GM19467 (cell line): ENCODE measurements at regions not wholly inside any gene's neighbourhood (a gene's known extent, or its start where the extent isn't known, plus 50 kb on each side); places are given as distances from the start of the nearest gene placed in this dataset.

Experiments
- ATAC-seq: cut with Tn5 transposase; IDR thresholded peaks from one replicate; pipeline ENCODE4 v1.9.1; 2021; ENCODE audit warnings: mild to moderate bottlenecking, moderate library complexity; ENCODE audit not compliant: unreplicated experiment

DNA sequence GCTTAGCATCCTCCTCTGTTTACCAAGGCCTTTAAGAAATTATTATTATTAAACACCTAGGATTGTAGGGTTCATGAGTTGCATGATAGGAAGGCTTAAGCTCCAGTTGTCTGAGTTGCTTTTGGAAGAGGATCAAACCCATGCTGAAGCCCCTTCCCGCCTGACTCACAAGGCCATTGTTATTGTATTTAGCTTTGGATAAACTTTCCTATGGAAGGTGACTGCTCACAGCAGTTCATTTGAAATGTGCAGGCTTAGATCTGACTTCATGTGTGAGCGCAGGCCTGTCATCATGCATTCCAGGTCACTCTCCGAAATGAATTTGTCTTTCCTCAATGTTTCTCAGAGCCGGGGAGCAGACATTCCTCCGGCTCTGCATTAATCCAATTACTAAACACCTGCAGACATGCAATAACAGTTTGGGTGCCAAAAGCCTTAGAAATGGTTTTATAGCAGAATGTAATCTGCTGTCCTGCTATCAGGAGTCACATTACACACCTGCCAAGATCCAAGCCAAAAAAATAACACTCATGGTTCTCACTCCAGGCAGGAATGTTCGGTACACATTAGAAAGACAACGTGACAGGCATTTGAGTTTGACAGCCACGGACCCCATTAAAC, 119.9 kb downstream of the OSR1 start:
- ATAC-seq, result no peak

DNA sequence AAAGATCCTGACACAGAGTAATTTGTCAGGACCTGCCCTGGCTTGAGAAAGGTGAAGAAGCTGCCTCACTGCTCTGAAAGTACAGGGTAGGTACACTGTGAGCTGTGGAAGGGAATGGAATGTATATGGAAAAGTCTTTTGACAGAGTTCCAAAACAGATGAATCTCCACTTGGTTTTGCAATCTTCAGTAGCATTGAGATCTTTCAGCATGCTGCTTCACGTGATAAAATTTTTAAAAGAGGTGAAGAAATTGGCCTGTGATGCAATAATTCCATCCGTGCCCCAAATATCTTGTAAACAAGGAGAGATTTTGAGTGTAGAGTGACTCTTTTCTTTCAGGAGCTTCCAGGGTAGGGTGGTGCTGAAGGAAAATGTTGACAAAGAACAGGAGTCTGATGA, 123.1 kb downstream of the OSR1 start:
- ATAC-seq, result no peak

DNA sequence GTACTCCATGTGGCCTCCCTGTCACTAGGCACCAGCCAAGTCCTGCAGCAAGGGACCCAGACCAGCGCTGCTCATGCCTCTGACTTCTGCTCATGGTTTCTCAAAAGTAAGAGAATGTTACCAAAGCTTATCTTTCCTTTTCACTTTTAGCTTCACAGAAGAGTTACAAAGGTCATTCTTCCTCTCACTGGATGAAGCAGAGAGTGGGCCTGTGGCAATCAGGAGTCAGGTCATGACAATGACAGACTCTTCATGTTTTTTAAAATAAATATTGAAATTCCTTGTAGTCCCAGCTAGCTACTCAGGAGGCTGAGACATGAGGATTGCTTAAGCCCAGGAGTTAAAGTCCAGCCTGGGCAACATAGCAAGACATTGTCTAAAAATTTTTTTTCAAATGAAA, 126.1 kb downstream of the OSR1 start:
- no peak for ATAC-seq

DNA sequence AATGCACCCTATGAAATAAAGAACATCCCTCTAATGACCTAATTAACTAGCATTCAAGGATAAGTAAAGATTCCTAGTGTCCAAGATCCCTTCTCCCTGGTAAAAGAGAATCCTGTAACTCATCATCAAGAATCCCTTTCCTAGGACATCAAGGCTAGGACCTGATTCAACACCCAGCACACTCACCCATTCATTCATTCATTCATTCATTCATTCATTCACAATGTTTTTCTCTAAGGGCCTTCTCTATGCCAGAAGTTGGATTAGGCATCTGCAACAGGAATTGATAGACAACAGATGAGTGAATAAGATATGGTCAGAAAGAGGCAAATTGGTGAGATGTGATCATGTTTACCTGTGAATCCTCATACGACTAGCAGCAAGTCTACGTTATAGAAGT, 126.8 kb downstream of the OSR1 start:
- ATAC-seq, result no peak

DNA sequence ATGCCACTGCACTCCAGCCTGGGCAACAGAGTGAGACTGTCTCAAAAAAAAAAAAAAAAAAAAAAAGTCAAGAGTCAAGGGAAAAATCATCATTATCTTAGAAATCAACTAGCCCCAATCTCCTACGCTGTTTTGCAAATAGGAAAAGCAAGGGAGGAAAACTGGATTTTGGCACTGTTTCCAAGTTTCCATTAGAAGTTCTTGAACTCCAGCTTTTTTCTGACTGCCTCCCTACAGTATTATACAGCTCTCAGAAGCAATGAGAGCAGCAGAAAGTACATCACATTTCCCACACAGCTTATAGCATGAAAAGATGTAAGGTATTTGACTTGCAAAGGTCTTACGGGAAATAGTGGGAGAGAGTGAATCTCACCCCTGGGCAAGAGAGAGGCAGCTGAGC, 127.8 kb downstream of the OSR1 start:
- no peak for ATAC-seq

DNA sequence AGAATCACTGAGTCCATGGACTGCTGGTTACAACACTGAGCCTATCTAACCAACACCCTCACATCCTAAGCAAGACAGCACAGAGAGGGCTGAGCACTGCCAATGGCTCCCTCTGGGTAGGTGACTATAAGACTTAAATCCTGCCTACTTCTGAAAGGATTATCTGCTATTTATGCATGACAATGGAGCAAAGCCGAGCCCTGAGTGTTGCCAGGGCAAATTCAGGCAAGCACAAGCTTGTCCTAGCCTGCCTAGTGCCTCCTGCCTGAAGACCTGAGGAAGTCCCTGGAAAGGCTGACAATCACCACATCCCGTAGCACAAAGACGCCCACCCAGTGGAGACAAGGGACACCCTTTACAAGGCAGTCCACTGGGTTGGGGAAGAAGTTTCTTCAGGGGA, 129.7 kb downstream of the OSR1 start:
- no peak for ATAC-seq

DNA sequence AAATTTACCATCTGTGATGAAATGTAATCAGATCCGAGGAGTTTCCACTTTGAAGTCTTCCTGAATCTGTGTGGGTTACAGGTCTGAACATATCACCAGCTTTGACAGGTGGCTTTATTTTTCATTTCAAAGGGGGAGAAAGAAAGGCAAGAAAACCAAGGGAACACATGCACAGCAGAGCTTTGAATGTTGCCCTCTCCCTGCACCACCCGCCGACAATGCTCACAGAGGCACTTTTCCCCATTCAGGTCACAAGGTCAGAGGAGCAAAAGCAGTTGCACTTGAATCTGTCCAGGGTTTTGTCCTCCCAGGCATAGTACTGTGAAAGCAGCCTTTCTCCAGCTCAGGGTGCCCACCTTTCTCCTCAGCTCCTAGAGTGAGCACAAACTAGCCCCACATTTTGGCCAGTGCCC, 130.2 kb downstream of the OSR1 start:
- no peak for ATAC-seq

DNA sequence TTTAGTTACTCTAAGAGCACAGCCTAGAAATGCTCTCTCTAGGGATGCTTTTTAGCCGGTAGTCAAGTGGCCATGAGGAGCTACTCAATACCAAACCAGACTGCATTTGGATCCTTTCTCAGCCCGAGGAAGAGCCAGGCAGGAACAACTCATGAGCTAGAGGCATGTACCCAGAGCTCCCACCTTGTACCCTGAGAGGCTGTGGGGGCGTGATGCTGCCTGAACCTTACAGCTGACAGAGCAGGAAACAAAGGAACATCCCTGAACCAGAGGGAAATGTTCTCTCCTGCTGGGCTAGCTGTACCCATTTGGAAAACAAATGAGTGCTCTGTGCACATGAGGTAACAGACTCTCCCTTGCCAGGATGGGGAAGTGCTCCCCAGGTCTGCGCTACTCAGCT, 131.6 kb downstream of the OSR1 start:
- ATAC-seq, result no peak

DNA sequence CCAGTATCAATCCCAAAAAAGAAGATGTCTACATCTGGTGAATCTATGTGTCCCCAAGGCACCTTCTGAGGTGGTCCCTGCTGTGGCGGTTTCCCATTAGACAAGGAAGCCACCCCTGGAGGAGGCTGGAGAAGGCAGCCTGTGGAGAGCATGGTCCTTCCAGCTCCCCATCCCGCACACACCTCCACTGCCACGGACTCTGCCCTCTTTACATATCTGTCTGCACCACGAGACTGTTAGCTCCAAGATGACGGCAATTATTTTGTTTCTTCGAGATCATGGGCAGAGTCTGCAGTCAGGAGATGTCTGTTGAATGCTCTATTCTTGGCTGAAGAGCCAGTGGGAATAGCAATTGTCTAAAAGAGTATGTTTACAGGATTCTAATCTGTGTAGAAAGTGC, 132.0 kb downstream of the OSR1 start:
- ATAC-seq, result no peak

DNA sequence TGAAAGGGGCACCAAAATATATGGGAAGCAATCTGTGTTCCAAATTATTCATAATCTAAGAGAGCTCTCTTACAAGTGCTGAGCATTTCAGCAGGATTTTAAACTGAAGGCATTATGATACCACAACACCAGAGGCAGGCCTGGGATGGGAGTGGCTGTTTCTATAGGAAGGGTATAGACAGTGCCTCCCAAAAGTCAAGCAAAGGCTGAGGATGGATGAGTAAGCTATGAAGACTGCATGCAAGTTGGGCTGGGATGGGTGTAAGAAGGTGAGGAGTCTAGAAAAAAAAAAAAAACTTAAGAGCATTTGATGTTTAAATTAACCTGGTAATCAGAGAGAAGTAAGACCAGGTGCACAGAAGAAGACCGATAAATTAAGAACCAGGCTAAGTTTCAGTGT, 132.5 kb downstream of the OSR1 start:
- ATAC-seq, result no peak

DNA sequence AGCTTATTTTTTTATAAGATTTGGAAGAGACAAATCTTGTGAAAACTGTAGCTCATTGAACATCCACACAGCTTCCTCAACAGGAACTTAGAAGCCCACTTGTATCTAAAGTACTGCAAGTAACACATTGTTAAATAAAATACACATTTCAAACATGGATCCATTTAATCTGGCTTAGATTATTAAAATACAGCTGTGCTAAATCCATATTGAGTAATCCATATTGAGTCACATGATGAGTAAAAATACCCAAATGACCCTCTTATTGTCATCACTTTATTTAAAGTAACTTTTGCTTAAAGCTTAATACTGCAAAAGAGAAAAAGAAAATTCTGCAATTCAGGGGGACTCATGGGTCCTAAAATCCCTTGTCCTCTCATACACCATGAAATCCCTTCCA, 133.3 kb downstream of the OSR1 start:
- no peak for ATAC-seq

DNA sequence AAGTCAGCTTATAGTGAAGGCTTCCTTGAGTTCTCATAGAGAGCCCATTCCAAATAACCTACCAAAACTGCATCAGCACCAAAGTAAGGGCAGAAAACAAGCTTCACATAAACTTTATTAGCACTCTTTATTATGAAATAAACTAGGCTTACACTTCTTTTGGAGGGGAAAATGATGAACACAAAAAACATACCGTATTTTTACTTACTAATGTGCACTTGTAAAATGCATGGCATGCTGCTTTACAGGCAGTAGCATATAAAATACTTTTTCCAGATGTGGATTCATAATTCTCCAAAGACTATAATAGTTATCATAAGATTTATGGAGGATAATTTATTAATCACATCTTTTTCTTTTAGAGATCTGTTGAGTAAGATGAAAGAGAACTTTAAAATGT, 133.9 kb downstream of the OSR1 start:
- no peak for ATAC-seq

DNA sequence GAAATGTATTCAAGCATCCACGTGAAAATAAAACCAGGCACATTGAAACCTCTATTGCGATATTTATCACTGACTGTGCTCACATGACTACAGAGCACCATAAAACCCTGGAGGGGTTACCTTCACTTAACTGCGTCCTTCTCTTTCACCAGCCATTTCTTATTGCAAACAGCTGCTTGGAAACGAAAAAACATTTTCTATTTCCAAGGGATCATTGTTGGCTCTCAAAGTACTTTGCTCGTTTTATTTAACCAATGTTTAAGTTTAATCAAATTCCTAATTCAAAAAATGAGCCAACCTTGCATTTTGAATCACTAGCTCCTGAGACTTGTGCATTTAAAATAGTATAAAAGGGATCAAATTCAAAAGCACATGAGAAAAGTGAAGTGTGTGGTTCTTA, 134.4 kb downstream of the OSR1 start:
- no peak for ATAC-seq

DNA sequence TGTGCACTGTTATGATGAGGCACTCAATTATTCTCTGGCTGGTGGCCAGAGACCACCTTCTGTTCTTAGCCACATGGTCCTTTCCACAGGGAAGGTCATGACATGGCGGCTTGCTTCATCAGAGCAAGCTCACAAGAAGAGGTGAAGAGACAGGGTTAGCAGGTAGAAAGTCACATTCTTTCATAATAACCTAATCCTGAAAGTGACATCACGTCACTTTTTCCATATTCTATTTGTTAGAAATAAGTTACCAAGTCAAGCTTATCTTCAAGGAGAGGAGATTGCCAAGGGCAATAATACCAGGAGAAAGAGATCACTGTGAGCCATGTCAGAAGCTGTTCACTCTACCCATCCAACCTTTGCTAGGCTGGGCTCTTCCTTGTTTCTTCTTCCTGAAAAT, 139.4 kb downstream of the OSR1 start:
- no peak for ATAC-seq

DNA sequence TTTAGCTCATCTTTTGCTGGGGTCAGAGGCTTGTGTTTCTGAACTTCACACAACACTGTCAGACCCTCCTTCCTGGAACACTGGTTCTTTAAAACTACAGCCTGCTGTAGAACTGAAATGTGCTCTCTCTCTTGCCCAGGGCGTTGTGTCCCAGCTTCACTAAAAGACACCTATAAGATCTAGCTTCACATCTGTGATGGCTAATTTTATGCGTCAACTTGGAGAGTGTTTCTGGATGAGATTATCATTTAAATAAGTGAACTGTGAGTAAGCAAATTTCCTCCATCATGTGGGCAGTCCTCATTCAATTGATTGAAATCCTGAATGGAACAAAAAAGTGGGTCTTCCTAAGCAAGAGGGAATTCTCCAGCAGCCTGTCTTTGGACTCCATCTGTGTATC, 140.3 kb downstream of the OSR1 start:
- ATAC-seq, result no peak

DNA sequence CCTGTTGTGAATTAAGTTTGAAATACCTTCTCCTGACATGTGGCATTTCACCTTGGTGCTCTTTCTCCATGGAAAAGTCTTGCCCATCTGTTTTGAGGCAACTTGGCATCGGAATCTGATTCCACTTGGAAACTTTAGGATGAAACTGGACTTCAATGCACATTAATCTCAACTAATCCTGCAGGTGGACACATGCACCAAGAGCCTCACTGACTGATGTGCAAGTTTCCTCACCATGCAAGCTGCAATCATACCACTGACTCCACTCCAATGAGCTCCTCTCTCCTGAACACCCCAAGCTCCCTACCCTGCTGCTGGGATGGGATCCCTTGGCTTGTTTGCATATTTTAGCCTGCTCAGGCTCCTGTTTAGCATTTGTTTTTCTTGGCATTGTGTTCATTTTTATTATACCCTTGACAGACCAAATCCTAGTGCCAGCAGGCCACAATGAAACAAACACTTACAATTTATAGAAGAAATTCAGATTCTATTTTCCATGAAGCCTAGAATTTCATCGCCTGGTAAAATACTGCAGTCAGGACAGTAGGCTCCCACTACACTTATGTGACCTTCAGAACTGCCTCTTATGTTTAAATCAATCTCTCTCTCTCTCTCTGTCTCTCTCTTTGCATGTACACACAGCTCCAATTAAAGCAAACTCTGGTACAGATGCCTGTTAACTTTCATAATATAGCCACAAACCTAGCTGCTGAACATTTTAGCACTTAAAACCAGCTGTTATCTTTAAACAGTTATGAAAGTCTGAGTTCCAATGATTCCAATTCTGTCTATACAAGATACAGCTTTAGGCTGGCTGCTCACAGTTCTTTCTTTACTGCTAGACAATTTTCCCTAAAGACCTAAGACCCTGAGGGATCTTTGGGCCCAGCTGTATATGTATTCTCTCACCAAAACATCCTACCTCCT, 141.5 kb downstream of the OSR1 start:
- ATAC-seq, result no peak

DNA sequence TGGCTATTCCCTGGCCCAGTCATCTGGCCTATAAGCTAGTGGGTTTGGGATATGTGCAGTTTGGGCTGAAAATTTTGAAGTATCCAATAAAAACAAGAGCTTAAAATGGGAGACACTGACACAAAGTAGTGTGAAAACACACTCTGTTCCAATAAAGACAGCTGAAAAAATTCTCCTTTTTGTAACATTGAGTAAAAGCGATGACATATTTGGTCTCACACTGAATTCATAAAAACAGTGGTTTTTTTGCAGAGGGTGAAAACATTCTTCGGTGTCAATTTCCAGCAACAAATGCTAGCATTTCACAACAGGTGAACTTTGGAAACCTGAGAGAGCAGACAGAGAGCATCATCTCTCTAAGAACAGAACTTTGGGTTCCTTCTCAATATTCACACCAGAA, 142.2 kb downstream of the OSR1 start:
- ATAC-seq, result no peak

DNA sequence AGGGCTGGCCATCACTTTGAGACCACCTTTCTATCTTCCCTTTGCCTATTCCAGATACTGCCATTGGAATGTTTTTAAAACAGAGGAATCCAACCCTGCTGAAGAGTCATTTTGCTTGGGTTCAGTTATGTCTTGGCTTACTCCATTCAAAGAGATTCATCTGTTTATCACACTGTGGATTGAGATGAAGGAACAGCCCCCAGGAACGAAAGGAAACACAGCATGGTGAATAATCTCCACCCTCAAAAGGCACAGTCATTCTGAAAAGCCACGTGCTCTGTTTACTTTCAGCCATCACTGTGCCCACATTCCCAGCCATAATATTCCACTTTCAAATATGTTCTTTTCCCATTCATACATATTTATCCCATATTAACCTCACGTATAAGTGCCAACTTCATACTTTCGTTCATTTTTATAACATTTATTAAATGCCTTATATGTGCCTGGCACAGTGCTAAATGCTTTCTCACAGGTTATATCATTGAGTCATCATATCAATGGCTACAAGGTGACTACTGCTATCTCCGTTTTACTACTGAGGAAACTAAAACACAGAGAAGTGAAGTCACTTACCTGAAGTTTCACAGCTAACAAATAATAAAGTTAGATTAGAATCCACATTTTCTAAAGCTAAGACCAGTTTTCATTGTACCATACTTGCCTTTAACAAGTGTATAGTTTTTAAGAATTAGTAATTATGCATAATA, 143.6 kb downstream of the OSR1 start:
- ATAC-seq, result no peak

DNA sequence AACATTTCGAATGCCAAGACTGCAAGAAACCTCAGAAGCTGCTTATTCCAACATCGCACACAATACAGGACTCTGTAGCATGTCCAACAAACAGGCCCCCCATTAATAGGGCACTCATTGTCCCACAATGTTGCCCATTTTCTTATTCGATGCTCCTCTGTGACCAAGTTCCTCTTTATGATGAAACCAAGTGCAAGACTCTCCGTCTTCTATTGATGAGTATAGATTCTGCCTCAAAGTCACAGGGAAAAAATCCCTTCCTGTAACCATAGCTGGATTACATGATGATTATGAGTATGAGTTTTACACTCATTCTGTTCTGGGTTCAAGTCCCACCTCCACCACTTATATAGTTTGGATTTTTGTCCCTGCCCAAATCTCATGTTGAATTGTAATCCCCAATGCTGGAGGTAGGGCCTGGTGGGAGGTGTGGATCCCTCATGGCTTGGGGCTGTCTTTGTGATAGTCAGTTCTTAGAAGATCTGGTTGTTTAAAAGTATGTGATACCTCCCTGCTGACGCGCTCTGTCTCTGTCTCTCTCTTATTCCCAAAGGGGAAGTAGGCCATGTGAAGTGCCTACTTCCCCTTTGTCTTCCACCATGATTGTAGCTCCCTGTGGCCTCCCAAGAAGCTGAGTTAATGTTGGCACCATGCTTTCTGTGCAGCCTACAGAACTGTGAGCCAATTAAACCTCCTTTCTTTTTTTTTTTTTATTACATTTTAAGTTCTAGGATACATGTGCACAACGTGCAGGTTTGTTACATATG, 148.7 kb downstream of the OSR1 start:
- ATAC-seq, result no peak

DNA sequence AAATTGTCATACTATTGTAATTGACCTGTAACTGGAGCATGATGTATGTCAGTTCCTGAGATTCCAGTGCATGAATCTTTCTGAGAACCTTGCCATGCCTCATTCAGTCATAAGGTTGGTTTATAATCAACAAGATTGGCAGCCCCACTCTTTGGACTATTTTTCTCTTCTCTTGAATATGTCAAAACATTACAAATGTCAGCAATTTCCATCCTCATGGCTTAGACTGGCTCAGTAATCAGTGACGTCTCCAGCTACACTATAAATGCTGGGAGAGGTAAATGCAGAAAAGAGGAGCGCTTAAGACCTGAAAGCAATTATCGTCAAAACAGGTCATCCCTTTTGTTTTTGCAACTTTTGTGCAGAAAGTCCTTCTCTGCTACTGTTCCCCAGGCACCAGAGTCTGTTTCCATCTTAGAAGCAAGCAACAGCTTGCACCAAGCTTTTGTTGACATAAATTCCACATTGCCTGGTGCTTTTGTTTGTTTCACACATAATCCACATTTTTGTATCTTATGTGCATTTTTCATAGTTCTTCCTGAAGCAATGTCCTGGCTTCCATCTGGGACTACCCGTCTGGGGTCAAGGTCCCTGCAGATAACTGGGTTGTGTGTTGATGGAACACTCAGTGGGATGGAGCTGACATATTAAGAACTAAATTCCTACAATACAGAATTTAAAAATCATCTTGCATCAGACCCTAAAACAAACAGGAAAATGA, 149.8 kb downstream of the OSR1 start:
- ATAC-seq, result no peak

DNA sequence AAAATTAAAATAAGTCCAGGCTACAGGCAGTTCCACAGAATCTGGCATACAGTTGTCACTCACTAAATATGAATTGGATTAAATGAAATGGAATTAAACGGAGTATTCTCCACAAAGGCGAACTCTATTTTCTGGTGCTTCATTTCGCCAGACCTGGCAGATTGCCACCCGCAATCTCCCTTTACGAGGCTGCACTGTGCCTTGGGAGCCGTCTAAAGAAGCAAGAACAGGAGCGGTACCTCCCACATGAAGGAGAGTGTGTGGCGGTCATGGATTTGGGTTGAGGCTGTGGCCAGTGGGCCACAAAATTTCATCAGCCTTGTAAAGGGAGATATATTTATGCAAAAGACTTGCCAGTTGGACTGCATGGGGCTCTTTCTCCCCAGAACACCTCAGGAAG, 151.0 kb downstream of the OSR1 start:
- ATAC-seq, result no peak
